Activated T-cell treated with anti-CD3 and anti-CD28 coated beads for 24 hours (primary cell): ENCODE measurements at regions not wholly inside any gene's neighbourhood (a gene's known extent, or its start where the extent isn't known, plus 50 kb on each side); places are given as distances from the start of the nearest gene placed in this dataset.
"Not testable (repeated sequence)": the region's sequence is repeated elsewhere in the genome, so short reads cannot be mapped to it uniquely, and the experiment has no call there.

Experiments
- DNase-seq: peaks from one replicate; pipeline ENCODE4 v3.0.0-alpha.2; 2020; ENCODE audit warnings: low read depth

GRCh38 chr7:69091521-69091920 is 506.8 kb upstream of the AUTS2 start:
- DNase-seq: no peak

DNA sequence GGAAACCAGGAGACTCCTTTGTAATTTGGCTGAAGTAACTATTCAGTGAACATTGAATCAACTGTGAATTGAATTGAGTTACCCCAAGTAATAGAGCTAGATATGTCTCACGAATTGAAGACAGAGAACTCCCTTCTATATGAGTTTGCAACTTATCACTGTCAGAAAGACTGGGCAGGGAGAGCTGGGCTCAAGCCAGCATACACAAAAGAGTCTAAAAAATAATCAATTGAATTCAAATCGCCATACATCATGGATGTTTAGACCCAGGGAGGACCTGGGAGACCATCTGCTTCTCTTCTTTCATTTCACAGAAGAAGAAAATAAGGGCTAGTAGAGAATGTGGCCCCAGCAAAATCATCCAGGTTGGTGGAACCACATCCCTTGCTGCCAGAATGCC is 503.1 kb upstream of the AUTS2 start:
- DNase-seq: no peak

GRCh38 chr7:69095649-69096048 is 502.6 kb upstream of the AUTS2 start:
- DNase-seq: no peak

DNA sequence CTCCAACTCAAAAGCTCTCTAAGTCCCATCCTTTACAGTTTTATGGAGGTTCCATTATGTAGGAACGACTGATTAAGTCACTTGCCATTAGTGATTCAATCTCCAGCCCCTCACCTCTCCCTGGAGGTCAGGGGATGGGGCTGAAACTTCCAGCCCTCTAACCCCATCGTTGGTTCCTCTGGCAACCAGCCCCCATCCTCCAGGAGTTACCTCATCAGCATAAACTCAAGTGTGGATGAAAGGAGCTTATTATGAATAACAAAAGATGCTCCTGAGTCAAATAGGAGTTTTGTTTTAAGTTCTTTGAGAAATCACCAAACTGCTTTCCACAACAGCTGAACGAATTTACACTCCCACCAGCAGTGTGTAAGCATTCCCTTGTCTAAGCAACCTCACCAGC is 494.3 kb upstream of the AUTS2 start:
- no peak for DNase-seq

DNA sequence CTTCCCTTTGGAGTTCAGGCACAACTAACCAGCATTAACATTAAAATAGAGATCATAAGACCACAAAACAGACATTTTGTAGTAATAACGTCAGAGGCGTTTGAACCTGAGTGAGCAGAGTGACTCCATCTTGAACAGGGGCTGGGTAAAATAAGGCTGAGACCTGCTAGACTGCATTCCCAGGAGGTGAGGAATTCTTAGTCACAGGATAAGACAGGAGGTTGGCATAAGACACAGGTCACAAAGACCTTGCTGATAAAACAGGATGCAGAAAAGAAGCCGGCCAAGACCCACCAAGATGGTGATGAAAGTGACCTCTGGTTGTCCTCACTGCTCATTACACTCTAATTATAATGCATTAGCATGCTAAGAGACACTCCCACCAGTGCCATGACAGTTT is 493.2 kb upstream of the AUTS2 start:
- DNase-seq: no peak

- no peak for DNase-seq
Measured at GRCh38 chr7:69105981-69106380, 492.3 kb upstream of the AUTS2 start.

GRCh38 chr7:69106449-69106848 is 491.8 kb upstream of the AUTS2 start:
- DNase-seq: not testable (repeated sequence)

GRCh38 chr7:69106946-69107345 is 491.3 kb upstream of the AUTS2 start:
- DNase-seq: not testable (repeated sequence)

GRCh38 chr7:69108097-69108496 is 490.2 kb upstream of the AUTS2 start:
- no peak for DNase-seq

GRCh38 chr7:69109246-69109645 is 489.0 kb upstream of the AUTS2 start:
- DNase-seq: no peak

DNA sequence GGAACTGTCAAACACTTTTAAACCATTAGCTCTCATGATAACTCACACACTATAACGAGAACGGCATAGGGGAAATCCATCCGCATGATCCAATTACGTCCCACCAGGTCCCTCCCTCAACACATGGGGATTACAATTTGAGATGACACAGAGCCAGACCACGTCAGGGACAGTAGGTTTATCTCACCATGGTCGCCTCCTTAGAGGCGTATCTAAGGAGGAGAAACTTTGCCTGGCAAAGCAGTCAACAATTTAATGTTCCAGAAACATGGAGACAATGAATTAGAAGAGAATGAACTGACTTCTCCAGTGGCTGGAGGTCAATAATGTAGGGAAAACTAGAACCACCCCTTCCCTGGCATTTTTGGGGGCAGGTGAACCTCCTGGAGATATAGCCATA is 488.4 kb upstream of the AUTS2 start:
- DNase-seq: no peak

DNA sequence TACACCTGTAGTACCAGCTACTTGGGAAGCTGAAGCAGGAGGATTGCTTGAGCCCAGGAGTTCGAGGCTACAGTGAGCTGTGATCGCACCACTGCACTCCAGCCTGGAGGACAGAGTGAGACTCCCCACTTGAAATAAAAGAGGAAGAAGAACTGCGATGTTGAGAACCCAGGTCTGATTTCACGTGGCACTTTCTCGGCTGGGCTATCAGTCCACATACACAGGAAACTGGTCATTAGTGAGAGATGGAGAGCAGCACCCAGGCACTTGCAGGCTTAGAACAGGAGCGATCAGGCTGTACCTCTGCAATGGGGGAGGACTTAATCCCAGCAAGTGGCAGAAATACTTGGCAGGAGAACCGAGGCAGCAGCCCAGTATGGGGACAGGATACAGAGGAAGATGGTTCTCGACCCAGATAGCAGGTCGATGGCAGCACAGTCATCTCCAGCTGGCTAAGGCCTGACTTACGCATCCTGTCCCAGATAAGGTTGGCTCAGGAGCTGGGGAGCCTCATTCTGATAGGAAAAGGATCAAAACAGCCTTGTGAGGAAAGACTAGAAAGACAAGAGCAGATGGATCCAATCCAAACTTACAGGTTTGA is 487.7 kb upstream of the AUTS2 start:
- DNase-seq: no peak

DNA sequence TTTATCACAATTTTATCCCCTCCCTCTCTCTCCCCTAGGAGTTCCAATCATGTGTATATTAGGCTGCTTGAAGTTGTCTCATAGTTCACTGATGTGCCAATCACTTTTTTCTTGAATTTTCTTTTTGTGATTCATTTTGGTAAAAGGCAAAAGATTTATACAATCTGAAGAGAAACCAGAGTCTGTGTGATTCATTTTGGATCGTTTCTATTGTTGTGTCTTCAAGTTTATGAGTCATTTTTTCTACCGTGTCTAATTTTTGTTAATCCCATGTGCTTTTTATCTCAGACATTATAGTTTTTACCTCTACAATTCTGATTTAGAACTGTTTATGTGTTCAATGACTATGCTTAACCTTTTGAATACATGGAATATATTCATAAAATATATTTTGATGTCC is 483.9 kb upstream of the AUTS2 start:
- DNase-seq: no peak

GRCh38 chr7:69115788-69116187 is 482.5 kb upstream of the AUTS2 start:
- no peak for DNase-seq

DNA sequence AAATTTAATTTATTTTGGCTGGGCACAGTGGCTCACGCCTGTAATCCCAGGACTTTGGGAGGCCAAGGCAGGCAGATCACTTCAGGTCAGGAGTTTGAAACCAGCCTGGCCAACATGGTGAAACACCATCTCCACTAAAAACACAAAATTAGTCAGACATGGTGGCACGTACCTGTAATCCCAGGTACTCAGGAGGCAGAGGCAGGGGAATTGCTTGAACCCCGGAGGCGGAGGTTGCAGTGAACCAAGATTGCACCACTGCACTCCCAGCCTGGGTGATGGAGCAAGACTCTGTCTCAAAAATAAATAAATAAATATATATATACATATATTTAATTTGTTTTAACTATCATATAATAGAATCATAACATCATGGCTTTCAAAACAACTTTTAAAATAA is 482.1 kb upstream of the AUTS2 start:
- DNase-seq: not testable (repeated sequence)

DNA sequence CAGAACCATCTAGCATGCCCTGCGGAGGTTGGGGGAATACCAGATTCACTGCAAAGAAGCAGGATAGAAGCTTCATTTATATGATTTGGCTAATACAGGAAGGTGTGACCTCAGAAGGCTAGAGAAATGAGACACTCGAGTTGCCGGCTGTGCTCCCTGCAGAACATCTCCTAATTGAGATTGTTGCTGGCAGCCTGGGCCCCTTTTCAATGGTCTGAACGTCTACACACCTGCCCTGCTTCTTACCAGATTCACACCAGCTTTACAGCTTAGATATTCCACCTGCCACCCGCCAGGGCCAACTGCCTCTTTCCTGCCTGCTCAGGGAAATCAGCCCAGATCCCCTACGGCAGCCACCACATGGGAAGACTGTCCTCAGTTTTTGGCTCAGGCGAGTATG is 475.3 kb upstream of the AUTS2 start:
- DNase-seq: no peak

DNA sequence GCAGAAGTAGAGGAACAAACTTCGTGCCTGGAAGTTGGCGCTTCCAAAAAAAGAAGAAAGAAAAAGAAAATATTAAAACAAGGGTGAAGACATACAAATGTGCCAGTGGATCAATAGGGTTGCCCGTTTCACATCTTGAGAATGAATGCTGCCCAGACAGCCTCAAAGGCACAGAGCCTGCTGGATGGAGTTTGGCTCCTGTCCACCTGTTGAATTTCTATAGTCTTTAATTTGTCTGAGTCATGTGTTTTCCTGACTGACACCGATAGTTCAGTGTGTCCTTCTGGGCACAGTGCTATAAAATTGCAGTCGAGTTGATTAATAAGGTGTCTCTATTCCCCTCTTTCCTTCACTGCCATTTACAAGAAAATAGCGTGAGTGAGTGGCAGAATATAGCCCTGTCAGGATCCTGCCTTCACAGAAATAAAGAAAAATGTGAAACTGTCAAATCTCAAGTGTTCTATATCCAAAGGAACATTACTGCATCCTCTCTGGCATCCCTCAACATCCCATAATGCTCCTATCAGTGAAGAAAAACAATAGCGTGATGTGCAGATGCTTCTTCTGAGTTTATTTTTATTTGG is 471.3 kb upstream of the AUTS2 start:
- no peak for DNase-seq

GRCh38 chr7:69129524-69129923 is 468.8 kb upstream of the AUTS2 start:
- DNase-seq: no peak

DNA sequence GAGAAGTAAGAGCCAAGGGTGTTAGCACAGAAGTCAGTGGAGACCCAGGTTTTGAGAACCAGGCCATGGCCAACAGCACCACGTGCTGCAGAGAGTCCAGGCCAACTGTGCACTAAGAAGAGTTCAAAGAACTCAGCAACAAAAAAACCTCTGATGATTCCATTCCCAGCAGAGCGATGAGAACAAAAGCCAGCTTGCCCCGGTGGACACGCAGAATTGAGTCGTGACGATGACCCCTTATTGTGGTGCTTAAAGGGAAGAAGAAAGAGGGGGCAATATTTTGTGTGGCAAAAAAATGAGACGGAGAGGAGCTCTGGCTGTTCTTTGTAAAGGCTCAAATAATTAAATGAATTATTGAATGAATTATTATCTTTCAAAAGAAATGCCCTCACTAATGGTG is 468.3 kb upstream of the AUTS2 start:
- no peak for DNase-seq

DNA sequence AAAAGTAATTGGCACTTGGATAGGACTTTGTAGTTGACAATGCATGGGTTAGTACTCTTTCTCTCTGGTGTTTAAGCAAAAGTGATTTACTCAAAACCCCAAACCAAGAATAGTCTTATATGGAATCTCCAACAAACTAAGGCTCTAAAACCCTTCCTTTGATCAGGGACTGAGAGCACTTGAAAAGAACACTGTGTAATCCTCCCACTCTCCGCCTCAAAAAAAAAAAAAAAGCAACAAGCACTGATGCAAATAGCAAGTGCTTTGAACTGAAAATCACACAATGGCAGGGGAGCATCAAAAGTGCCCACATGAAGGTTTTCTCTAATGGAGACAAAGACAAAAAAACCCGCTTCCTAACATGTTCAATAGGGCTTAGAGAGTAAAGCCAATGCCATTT is 467.9 kb upstream of the AUTS2 start:
- no peak for DNase-seq

DNA sequence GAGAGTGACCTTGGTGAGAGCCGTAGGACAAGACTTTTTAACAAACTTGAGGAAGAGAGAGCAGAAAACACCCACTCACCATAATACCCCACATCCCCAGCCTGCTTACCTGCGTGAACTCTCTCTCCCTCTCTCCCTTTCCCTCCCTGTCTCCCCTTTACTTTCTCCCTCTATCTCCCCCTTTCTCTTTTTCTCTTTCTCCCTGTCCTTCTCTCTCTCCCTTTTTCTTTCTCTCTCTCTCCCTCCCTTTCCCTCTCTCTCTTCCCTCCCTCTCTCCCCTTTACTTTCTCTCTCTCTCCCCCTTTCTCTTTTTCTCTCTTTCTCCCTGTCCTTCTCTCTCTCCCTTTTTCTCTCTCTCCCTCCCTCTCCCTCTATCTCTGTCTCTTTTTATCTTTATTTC is 464.0 kb upstream of the AUTS2 start:
- DNase-seq: no peak

DNA sequence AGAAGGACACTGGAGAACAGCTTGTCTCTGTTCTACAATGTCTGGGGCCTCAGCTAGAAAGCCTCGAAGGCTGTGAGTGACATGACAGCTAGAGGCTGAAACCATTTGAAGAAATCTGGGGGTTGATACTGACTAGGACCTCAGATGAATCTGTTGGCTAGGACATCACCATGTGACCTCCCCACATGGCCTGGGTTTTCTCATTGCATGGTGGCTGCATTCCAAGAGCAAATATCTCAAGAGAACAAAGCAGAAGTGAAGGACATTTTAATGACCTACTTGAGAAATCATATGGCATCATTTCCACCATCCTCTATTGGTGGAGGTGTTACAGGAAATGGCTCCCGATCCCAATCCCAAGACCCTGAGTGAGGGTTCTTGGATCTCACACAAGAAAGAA is 450.6 kb upstream of the AUTS2 start:
- DNase-seq: no peak

GRCh38 chr7:69149804-69150782 is 448.2 kb upstream of the AUTS2 start:
- no peak for DNase-seq
